Peyer's patch (tissue), 4 donors: ENCODE measurements at regions not wholly inside any gene's neighbourhood (a gene's known extent, or its start where the extent isn't known, plus 50 kb on each side); places are given as distances from the start of the nearest gene placed in this dataset.

ENCODE experiments used
- POLR2A ChIP-seq, 2 donors: fragments of 450-650 bp; IDR thresholded peaks; one replicate each; pipeline ENCODE4 v1.5.1; 2017; ENCODE audit warnings: antibody characterized with exemption in 2 of 2, mild to moderate bottlenecking in 2 of 2, moderate library complexity in 2 of 2
- TF ChIP-seq, protein P1 (sequence below), 6 experiments: fragments of 450-650 bp in 4 of 6; fragments of 200-600 bp in 2 of 6; sonication (generic) in 1 of 6; IDR thresholded peaks; one replicate each; pipeline ENCODE4 v1.5.1; 2017 to 2019; ENCODE audit warnings: antibody characterized with exemption in 6 of 6, mild to moderate bottlenecking in 3 of 6, moderate library complexity in 1 of 6

- TF ChIP-seq, protein P1, sequence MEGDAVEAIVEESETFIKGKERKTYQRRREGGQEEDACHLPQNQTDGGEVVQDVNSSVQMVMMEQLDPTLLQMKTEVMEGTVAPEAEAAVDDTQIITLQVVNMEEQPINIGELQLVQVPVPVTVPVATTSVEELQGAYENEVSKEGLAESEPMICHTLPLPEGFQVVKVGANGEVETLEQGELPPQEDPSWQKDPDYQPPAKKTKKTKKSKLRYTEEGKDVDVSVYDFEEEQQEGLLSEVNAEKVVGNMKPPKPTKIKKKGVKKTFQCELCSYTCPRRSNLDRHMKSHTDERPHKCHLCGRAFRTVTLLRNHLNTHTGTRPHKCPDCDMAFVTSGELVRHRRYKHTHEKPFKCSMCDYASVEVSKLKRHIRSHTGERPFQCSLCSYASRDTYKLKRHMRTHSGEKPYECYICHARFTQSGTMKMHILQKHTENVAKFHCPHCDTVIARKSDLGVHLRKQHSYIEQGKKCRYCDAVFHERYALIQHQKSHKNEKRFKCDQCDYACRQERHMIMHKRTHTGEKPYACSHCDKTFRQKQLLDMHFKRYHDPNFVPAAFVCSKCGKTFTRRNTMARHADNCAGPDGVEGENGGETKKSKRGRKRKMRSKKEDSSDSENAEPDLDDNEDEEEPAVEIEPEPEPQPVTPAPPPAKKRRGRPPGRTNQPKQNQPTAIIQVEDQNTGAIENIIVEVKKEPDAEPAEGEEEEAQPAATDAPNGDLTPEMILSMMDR (IDR thresholded peaks at IDR 0.05) = no peak
- no peak for TF ChIP-seq POLR2A (IDR thresholded peaks at IDR 0.05)
These were observed 189.9 kb upstream of the ZNF184 start for GRCh38 chr6:27662769-27663168.
